AG09319 (cell line): ENCODE measurements at regions not wholly inside any gene's neighbourhood (a gene's known extent, or its start where the extent isn't known, plus 50 kb on each side); places are given as distances from the start of the nearest gene placed in this dataset.

ENCODE experiments used
- DNase-seq: peaks from one replicate; pipeline ENCODE4 v3.0.0-alpha.2; 2010; ENCODE audit warnings: low read depth; ENCODE audit errors: extremely low read depth
- CTCF ChIP-seq: IDR thresholded peaks from 2 replicates; pipeline ENCODE4 v1.5.1; 2011; ENCODE audit warnings: low read depth, mild to moderate bottlenecking, inconsistent platforms, low read length, moderate library complexity

- TF ChIP-seq CTCF, result no peak
- DNase-seq, result no peak
These were observed 164.9 kb upstream of the RAB4A start for GRCh38 chr1:229105822-229106525.

GRCh38 chr1:229106526-229107125 lies 164.3 kb upstream of the RAB4A start:
- TF ChIP-seq CTCF, result no peak
- DNase-seq, result no peak

GRCh38 chr1:229107304-229107815 lies 163.6 kb upstream of the RAB4A start:
- no peak for DNase-seq
- no peak for TF ChIP-seq CTCF

- no peak for TF ChIP-seq CTCF
These were observed 162.9 kb upstream of the RAB4A start for GRCh38 chr1:229107972-229108371.

GRCh38 chr1:229108598-229109201 lies 162.2 kb upstream of the RAB4A start:
- DNase-seq, result no peak
- TF ChIP-seq CTCF, result no peak

More at GRCh38 chr1:229107972-229108371, 162.9 kb upstream of the RAB4A start:
- DNase-seq, result no peak

GRCh38 chr1:229109320-229109761 lies 161.6 kb upstream of the RAB4A start:
- no peak for TF ChIP-seq CTCF
- no peak for DNase-seq

GRCh38 chr1:229110986-229111385 lies 159.9 kb upstream of the RAB4A start:
- no peak for DNase-seq
- no peak for TF ChIP-seq CTCF
